H9 (cell line): ENCODE measurements at regions not wholly inside any gene's neighbourhood (a gene's known extent, or its start where the extent isn't known, plus 50 kb on each side); places are given as distances from the start of the nearest gene placed in this dataset.

ENCODE experiments used
- DNase-seq: peaks from one replicate; pipeline ENCODE4 v3.0.0-alpha.2; 2017
- H2AFZ ChIP-seq: one replicate; pipeline ENCODE4 v1.6.1; 2013; ENCODE audit warnings: mild to moderate bottlenecking, low read length, control low read depth, moderate library complexity
- H2AK5ac ChIP-seq: 2 replicates; pipeline ENCODE4 v1.6.1; 2013; ENCODE audit warnings: low read length, control low read depth, mixed read lengths; ENCODE audit not compliant: insufficient read length
- H2BK120ac ChIP-seq: one replicate; pipeline ENCODE4 v1.6.1; 2013; ENCODE audit warnings: low read depth, mild to moderate bottlenecking, low read length, control low read depth, inconsistent platforms; ENCODE audit not compliant: poor library complexity, severe bottlenecking
- H2BK12ac ChIP-seq: 2 replicates; pipeline ENCODE4 v1.6.1; 2013; ENCODE audit warnings: low read length, control low read depth, mixed read lengths, low read depth; ENCODE audit not compliant: insufficient read length
- H2BK15ac ChIP-seq: 2 replicates; pipeline ENCODE4 v1.6.1; 2013; ENCODE audit warnings: low read depth, low read length, control low read depth
- H2BK20ac ChIP-seq: one replicate; pipeline ENCODE4 v1.6.1; 2013; ENCODE audit warnings: low read depth, mild to moderate bottlenecking, low read length, control low read depth, inconsistent platforms; ENCODE audit not compliant: poor library complexity, severe bottlenecking
- H2BK5ac ChIP-seq: 2 replicates; pipeline ENCODE4 v1.6.1; 2013; ENCODE audit warnings: low read length, control low read depth, mixed read lengths; ENCODE audit not compliant: insufficient read length
- H3K14ac ChIP-seq: 2 replicates; pipeline ENCODE4 v1.6.1; 2013; ENCODE audit warnings: low read length, control low read depth; ENCODE audit not compliant: insufficient read depth
- H3K18ac ChIP-seq: 2 replicates; pipeline ENCODE4 v1.6.1; 2013; ENCODE audit warnings: low read depth, mild to moderate bottlenecking, mixed read lengths, low read length, control low read depth; ENCODE audit not compliant: insufficient read length
- H3K23ac ChIP-seq: 2 replicates; pipeline ENCODE4 v1.6.1; 2013; ENCODE audit warnings: low read length, control low read depth, mixed read lengths, low read depth; ENCODE audit not compliant: insufficient read length
- H3K23me2 ChIP-seq: 2 replicates; pipeline ENCODE4 v1.6.1; 2013; ENCODE audit warnings: low read depth, mild to moderate bottlenecking, mixed read lengths, low read length, control low read depth; ENCODE audit not compliant: insufficient read length, poor library complexity, severe bottlenecking
- H3K27ac ChIP-seq: 2 replicates; pipeline ENCODE4 v1.5.1; 2013; ENCODE audit warnings: low read length, control low read depth, mixed read lengths, low read depth; ENCODE audit not compliant: insufficient read length
- H3K27me3 ChIP-seq: 2 replicates; pipeline ENCODE4 v1.6.1; 2013; ENCODE audit warnings: low read length, control low read depth, inconsistent platforms; ENCODE audit not compliant: insufficient read depth
- H3K4ac ChIP-seq: 2 replicates; pipeline ENCODE4 v1.6.1; 2013; ENCODE audit warnings: low read depth, mild to moderate bottlenecking, control low read depth, inconsistent platforms, low read length, moderate library complexity
- H3K4me1 ChIP-seq: 2 replicates; pipeline ENCODE4 v1.6.1; 2013; ENCODE audit warnings: low read length, control low read depth, inconsistent platforms; ENCODE audit not compliant: insufficient read depth
- H3K4me2 ChIP-seq: 2 replicates; pipeline ENCODE4 v1.6.1; 2013; ENCODE audit warnings: low read length, control low read depth, mixed read lengths; ENCODE audit not compliant: insufficient read length, insufficient read depth
- H3K56ac ChIP-seq: 2 replicates; pipeline ENCODE4 v1.6.1; 2013; ENCODE audit warnings: low read depth, mild to moderate bottlenecking, mixed read lengths, low read length, control low read depth; ENCODE audit not compliant: insufficient read length
- H3K79me1 ChIP-seq: 2 replicates; pipeline ENCODE4 v1.6.1; 2013; ENCODE audit warnings: low read depth, mild to moderate bottlenecking, moderate library complexity, low read length, control low read depth, inconsistent platforms; ENCODE audit not compliant: insufficient read depth, poor library complexity, severe bottlenecking
- H3K79me2 ChIP-seq: 2 replicates; pipeline ENCODE4 v1.6.1; 2013; ENCODE audit warnings: low read length, control low read depth, inconsistent platforms; ENCODE audit not compliant: insufficient read depth
- H3K9ac ChIP-seq: 2 replicates; pipeline ENCODE4 v1.6.1; 2013; ENCODE audit warnings: low read length, control low read depth, mixed read lengths; ENCODE audit not compliant: insufficient read length; ENCODE audit errors: extremely low read depth
- H3K9me3 ChIP-seq: one replicate; pipeline ENCODE4 v1.6.1; 2013; ENCODE audit warnings: low read depth, low read length, inconsistent platforms; ENCODE audit not compliant: control insufficient read depth
- H3T11ph ChIP-seq: one replicate; pipeline ENCODE4 v1.6.1; 2013; ENCODE audit warnings: mild to moderate bottlenecking, low read length, control low read depth, inconsistent platforms
- H4K20me1 ChIP-seq: one replicate; pipeline ENCODE4 v1.6.1; 2013; ENCODE audit not compliant: control insufficient read depth, insufficient read length, insufficient read depth
- H4K5ac ChIP-seq: 2 replicates; pipeline ENCODE4 v1.6.1; 2013; ENCODE audit warnings: low read depth, mild to moderate bottlenecking, mixed read lengths, low read length, control low read depth; ENCODE audit not compliant: insufficient read length
- H4K8ac ChIP-seq: replicated peaks from 2 replicates; pipeline ENCODE4 v1.6.1; 2013; ENCODE audit warnings: low read length, control low read depth, mixed read lengths, low read depth; ENCODE audit not compliant: insufficient read length
- H4K91ac ChIP-seq: 2 replicates; pipeline ENCODE4 v1.6.1; 2013; ENCODE audit warnings: low read depth, mild to moderate bottlenecking, moderate library complexity, mixed read lengths, low read length, control low read depth; ENCODE audit not compliant: insufficient read length
- H3K27ac Mint-ChIP-seq, 3 experiments: 2 replicates in 2 of 3; 3 replicates in 1 of 3; pipeline ENCODE4 v1.8.0; 2020 to 2021; ENCODE audit warnings: mixed read lengths in 3 of 3, mild to moderate bottlenecking in 1 of 3, moderate library complexity in 1 of 3
- H3K27me3 Mint-ChIP-seq: 2 replicates; pipeline ENCODE4 v1.8.0; 2021; ENCODE audit warnings: low read depth, mild to moderate bottlenecking, moderate library complexity, mixed read lengths
- H3K36me3 Mint-ChIP-seq, 3 experiments: 2 replicates in 2 of 3; 3 replicates in 1 of 3; pipeline ENCODE4 v1.8.0; 2020 to 2021; ENCODE audit warnings: low read depth in 3 of 3, mixed read lengths in 3 of 3; ENCODE audit not compliant: insufficient read depth in 1 of 3
- H3K4me1 Mint-ChIP-seq, 2 experiments: 2 replicates each; pipeline ENCODE4 v1.8.0; 2020; ENCODE audit warnings: mixed read lengths in 2 of 2
- H3K4me3 Mint-ChIP-seq, 2 experiments: 2 replicates in 1 of 2; 3 replicates in 1 of 2; pipeline ENCODE4 v1.8.0; 2020 to 2021; ENCODE audit warnings: mild to moderate bottlenecking in 2 of 2, mixed read lengths in 2 of 2, moderate library complexity in 1 of 2
- H3K9me3 Mint-ChIP-seq, 2 experiments: 2 replicates in 1 of 2; 3 replicates in 1 of 2; pipeline ENCODE4 v1.8.0; 2020; ENCODE audit warnings: mild to moderate bottlenecking in 2 of 2, mixed read lengths in 2 of 2, moderate library complexity in 1 of 2
- CTCF ChIP-seq: fragments of 200-600 bp; sonication (generic); conservative IDR thresholded peaks from 3 replicates; pipeline ENCODE4 v1.8.0; 2021; ENCODE audit warnings: antibody characterized with exemption, mild to moderate bottlenecking
- WGBS: extraction: QIAGEN DNeasy Blood & Tissue Kit; methylation state at CpG from one replicate; pipeline ENCODE4 v1.1.7; 2013; ENCODE audit warnings: missing lambda C conversion rate, low lambda C conversion rate, mixed read lengths; ENCODE audit not compliant: insufficient read length; ENCODE audit errors: extremely low coverage; 5-methylcytosine and 5-hydroxymethylcytosine counted together

GRCh38 chr4:53712408-53713020 is 121.2 kb upstream of the LNX1 start:
- H3K27me3 ChIP-seq = no peaks in the 10 kb centered on the region
- H3T11ph ChIP-seq = no peak overlapping the region
- H3K79me2 ChIP-seq = no peaks in the 10 kb centered on the region
- H4K8ac ChIP-seq = no peak overlapping the region
- H3K36me3 Mint-ChIP-seq = no peaks in the 10 kb centered on the region
- no peaks in the 10 kb centered on the region for H4K20me1 ChIP-seq
- no peak overlapping the region for H2BK15ac ChIP-seq
- no peak overlapping the region for H3K18ac ChIP-seq
- H2AFZ ChIP-seq = no peak overlapping the region
- H3K27ac Mint-ChIP-seq = no peak overlapping the region
- H3K9me3 ChIP-seq = no peaks in the 10 kb centered on the region
- H3K23me2 ChIP-seq = no peaks in the 10 kb centered on the region
- no peak for DNase-seq
- no peak overlapping the region for H3K27ac ChIP-seq
- no peak overlapping the region for H2BK120ac ChIP-seq
- no peak overlapping the region for H4K91ac ChIP-seq
- WGBS = no CpG with 5 or more reads among the region's 8 CpGs
- H3K4me1 ChIP-seq = no peaks in the 10 kb centered on the region
- H3K4ac ChIP-seq = no peak overlapping the region
- no peaks in the 10 kb centered on the region for H3K79me1 ChIP-seq
- H2BK12ac ChIP-seq = no peak overlapping the region
- no peak overlapping the region for H3K4me2 ChIP-seq
- H3K23ac ChIP-seq = no peak overlapping the region
- no peak overlapping the region for H3K9ac ChIP-seq
- no peak overlapping the region for H3K4me3 Mint-ChIP-seq
- H3K9me3 Mint-ChIP-seq = no peaks in the 10 kb centered on the region
- no peak overlapping the region for H2BK5ac ChIP-seq
- peaks cover 0 to 3% of the 10 kb centered on the region in 2 experiments; a peak in 2 of 4 replicates for H3K4me1 Mint-ChIP-seq
- no peaks in the 10 kb centered on the region for H3K27me3 Mint-ChIP-seq
- no peak overlapping the region for H2BK20ac ChIP-seq
- H2AK5ac ChIP-seq = no peak overlapping the region
- H4K5ac ChIP-seq = no peak overlapping the region
- no peak for TF ChIP-seq CTCF
- no peak overlapping the region for H3K56ac ChIP-seq
- H3K14ac ChIP-seq = no peak overlapping the region
